Panc1 (cell line): ENCODE measurements at regions not wholly inside any gene's neighbourhood (a gene's known extent, or its start where the extent isn't known, plus 50 kb on each side); places are given as distances from the start of the nearest gene placed in this dataset.

Experiments used
- ATAC-seq: fragments of 200-7000 bp; cut with Tn5 transposase; 2 replicates; pipeline ENCODE4 v1.9.1; 2020; ENCODE audit warnings: mild to moderate bottlenecking, moderate library complexity
- BruUV-seq: library from RNA; stranded (reverse); fragments of 400-500 nt; replicated peaks from 2 replicates; lab custom pipeline; 2021; lab: Mats Ljungman, UMichigan
- CTCF ChIA-PET: fragments of 300-600 bp; sonication (Branson Sonifier 250); formaldehyde crosslinking; loops from one replicate; lab custom pipeline; 2022; ENCODE audit warnings: antibody characterized with exemption; lab: Charles Lee
- POLR2A ChIA-PET: fragments of 300-600 bp; sonication (Branson Sonifier 250); formaldehyde crosslinking; loops from one replicate; lab custom pipeline; 2022; ENCODE audit warnings: antibody characterized with exemption; lab: Charles Lee
- DNase-seq: peaks from one replicate; pipeline ENCODE4 v3.0.0-alpha.2; 2010; ENCODE audit warnings: low read depth, low spot score
- H3K27ac ChIP-seq: 2 replicates; pipeline ENCODE4 v1.5.1; 2011; ENCODE audit warnings: mild to moderate bottlenecking, low read length, inconsistent platforms
- H3K27me3 ChIP-seq: fragments of 200-500 bp; sonication (Bioruptor generic); 2 replicates; pipeline ENCODE4 v1.6.0; 2014; ENCODE audit warnings: low read length, inconsistent platforms; ENCODE audit not compliant: control insufficient read depth, insufficient read depth
- H3K36me3 ChIP-seq: fragments of 200-500 bp; sonication (Bioruptor generic); 2 replicates; pipeline ENCODE4 v1.5.1; 2014; ENCODE audit warnings: inconsistent platforms, mild to moderate bottlenecking, low read length, moderate library complexity; ENCODE audit not compliant: control insufficient read depth, insufficient read depth
- H3K4me1 ChIP-seq: 2 replicates; pipeline ENCODE4 v1.5.1; 2011; ENCODE audit warnings: inconsistent platforms, mild to moderate bottlenecking, low read length, moderate library complexity; ENCODE audit not compliant: control insufficient read depth, insufficient read depth
- H3K4me3 ChIP-seq, 2 experiments: 2 replicates each; pipeline ENCODE4 v1.5.1; 2011 to 2012; ENCODE audit warnings: low read depth in 2 of 2, low read length in 2 of 2, mild to moderate bottlenecking in 2 of 2, inconsistent platforms in 1 of 2, moderate library complexity in 1 of 2
- H3K9me3 ChIP-seq: fragments of 200-500 bp; sonication (Bioruptor generic); 2 replicates; pipeline ENCODE4 v1.5.1; 2014; ENCODE audit warnings: low read depth, mild to moderate bottlenecking, inconsistent platforms, low read length, moderate library complexity; ENCODE audit not compliant: control insufficient read depth, insufficient read depth
- CTCF ChIP-seq: fragments of 450-650 bp; IDR thresholded peaks from 2 replicates; pipeline ENCODE4 v1.5.1; 2017; ENCODE audit warnings: mild to moderate bottlenecking
- POLR2AphosphoS5 ChIP-seq: IDR thresholded peaks from 2 replicates; pipeline ENCODE4 v1.6.1; 2012; ENCODE audit warnings: mild to moderate bottlenecking, low read depth, low read length, moderate library complexity
- REST ChIP-seq, 2 experiments: IDR thresholded peaks; 2 replicates each; pipeline ENCODE4 v1.6.1; 2011 to 2012; ENCODE audit warnings: low read depth in 2 of 2, control low read depth in 1 of 2, low read length in 1 of 2, mild to moderate bottlenecking in 1 of 2, moderate library complexity in 1 of 2; ENCODE audit not compliant: insufficient read depth in 1 of 2
- SIN3A ChIP-seq: IDR thresholded peaks from 2 replicates; pipeline ENCODE4 v1.6.1; 2012; ENCODE audit warnings: low read depth, mild to moderate bottlenecking, low read length, moderate library complexity, borderline replicate concordance; ENCODE audit not compliant: insufficient read depth
- TCF7L2 ChIP-seq: IDR thresholded peaks from 2 replicates; pipeline ENCODE4 v1.6.1; 2011; ENCODE audit warnings: mild to moderate bottlenecking, low read depth, low read length, inconsistent platforms
- in situ Hi-C: cut with HindIII; loops from 2 replicates; pipeline ENCODE4 v1.10.0; 2016; ENCODE audit warnings: low sequenced_read_pairs, low pct_unique_long_range_greater_than_20kb
- intact Hi-C: fragments of 100-400 bp; cut with micrococcal nuclease; formaldehyde crosslinking; loops from one replicate; pipeline ENCODE4 v1.10.0; 2022; ENCODE audit not compliant: unreplicated experiment

- no TSS peak for BruUV-seq
- no peak for ATAC-seq
Observed at GRCh38 chr14:76974365-76974764, 54.1 kb downstream of the IRF2BPL start.

GRCh38 chr14:76971549-76971948, 57.0 kb downstream of the IRF2BPL start:
- BruUV-seq = no TSS peak
- Histone ChIP-seq H3K27ac (peak overlapping the region; percentile 55), H3K27me3 (no peaks in the 10 kb centered on the region), H3K9me3 (no peaks in the 10 kb centered on the region), H3K36me3 (no peaks in the 10 kb centered on the region), H3K4me3 (no peak overlapping the region), H3K4me1 (peaks cover 14% of the 10 kb centered on the region; the same call in 1 of the 2 replicates)
- intact Hi-C loops = no loop called here
- ATAC-seq (peak; percentile 36), DNase-seq (no peak)
- in situ Hi-C loops = no loop called here
- POLR2A ChIA-PET = interaction anchor here (0.6 to 0.8 kb wide), 2 partner anchors 28 to 59 kb away, joined by 3 to 4 read pairs; no protein-coding TSS in a partner anchor
- TF ChIP-seq TCF7L2 = no peak
- no peak for TF ChIP-seq CTCF
- no peak for TF ChIP-seq POLR2AphosphoS5
- no peak for TF ChIP-seq SIN3A
- TF ChIP-seq REST (IDR thresholded peaks at IDR 0.05; ENCODE audit: insufficient read depth in 1 of 2, low read depth in 2 of 2, low read length in 1 of 2) = no peak
- CTCF ChIA-PET = no interaction called here

More at GRCh38 chr14:76974365-76974764, 54.1 kb downstream of the IRF2BPL start:
- POLR2A ChIA-PET = no interaction called here
- in situ Hi-C loops = no loop called here
- TF ChIP-seq TCF7L2 = no peak
- TF ChIP-seq REST (IDR thresholded peaks at IDR 0.05; ENCODE audit: insufficient read depth in 1 of 2, low read depth in 2 of 2, low read length in 1 of 2) = no peak
- TF ChIP-seq POLR2AphosphoS5 = no peak
- no peak for TF ChIP-seq SIN3A
- TF ChIP-seq CTCF = no peak
- Histone ChIP-seq H3K27me3 (no peaks in the 10 kb centered on the region), H3K27ac (peak overlapping the region; percentile 46; the same call in 1 of the 2 replicates), H3K9me3 (no peaks in the 10 kb centered on the region), H3K4me3 (no peak overlapping the region), H3K36me3 (no peaks in the 10 kb centered on the region), H3K4me1 (peaks cover 14% of the 10 kb centered on the region; the same call in 1 of the 2 replicates)
- no peak for DNase-seq
- CTCF ChIA-PET = no interaction called here
- intact Hi-C loops = no loop called here
